ENCODE measurements at regions not wholly inside any gene's neighbourhood (a gene's known extent, or its start where the extent isn't known, plus 50 kb on each side); places are given as distances from the start of the nearest gene placed in this dataset.

DNA sequence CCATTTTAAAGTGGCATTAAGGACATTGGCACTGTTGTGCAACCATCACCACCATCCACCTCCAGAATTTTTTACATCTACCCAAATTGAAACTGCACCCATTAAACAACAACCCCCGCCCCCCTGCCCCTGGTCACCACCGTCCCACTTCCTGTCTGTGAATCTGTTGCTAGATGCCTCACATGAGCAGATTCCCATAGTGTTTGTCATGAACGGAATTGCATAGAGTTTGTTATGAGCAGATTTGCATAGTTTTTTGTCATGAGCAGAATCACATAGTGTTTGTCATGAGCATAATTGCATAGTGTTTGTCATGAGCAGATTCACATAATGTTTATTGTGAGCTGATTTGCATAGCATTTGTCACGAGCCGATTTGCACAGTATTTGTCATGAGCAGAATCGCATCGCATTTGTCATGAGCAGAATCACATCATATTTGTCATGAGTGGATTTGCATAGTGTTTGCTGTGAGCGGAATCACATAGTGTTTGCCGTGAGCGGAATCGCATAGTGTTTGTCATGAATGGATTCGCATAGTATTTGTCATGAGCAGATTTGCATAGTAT lies 54.0 kb upstream of the GTF3A start:
- FAIRE-seq: no peak

DNA sequence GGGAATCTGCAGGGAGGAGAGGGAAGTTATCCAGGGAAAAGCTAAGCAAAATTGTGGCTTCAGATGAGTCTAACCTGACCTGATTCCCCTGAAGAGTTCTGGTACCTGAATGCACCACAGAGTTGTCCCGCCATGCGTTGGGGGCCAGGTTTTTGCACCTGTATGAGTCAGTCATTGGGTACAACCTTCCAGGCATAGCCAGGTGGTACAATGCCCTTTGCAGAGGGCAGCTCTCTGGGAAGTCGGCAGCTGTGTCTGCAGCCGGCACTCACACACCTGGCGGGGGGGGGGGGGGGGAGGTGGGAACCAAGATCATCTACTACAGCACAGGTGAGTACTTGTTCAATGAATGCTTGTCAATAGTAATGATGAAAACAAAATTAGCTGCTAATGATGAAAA lies 52.5 kb upstream of the GTF3A start:
- no peak for FAIRE-seq

DNA sequence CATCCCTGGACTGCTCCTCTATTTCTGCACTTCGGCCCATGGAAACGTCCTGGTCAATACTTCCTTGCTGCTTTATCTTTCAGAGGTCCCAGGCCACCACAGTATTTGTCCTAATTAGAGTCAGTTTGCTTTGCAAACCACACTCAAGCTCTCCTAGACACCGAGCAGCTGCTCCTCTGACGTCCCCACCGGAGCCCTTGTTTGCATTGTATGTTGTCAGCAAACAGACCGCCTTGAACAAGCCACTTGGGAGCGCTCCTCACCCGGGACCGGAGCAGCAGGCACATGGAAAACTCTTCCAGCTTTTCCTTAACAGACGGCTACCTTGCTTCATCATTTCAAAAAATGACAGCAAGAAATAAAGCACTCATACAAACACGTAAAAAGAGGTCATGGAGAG lies 51.5 kb upstream of the GTF3A start:
- no peak for FAIRE-seq

DNA sequence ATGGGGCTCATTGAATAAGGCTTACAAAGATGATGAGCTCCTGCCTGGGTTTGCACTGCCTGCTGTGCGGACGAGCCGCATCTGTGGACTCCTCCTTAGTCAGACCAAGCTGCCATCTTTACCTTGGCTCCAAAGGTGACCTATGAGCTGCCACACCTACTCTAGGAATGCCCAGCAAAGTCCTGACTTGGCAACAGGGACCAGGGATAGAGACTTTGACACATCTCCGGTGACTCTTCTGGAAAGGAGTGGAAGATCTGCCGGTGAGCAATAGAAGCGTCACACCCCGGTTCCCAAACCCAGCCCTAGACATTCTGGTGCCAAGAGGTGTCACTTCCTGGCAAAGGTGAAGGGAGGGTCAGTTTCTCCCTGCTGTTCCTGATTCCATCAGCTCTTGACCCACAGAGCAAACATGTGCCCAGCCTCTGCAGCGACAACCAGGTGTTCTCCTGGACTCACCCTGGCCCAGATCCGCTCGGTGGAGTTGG lies 50.2 kb upstream of the GTF3A start:
- FAIRE-seq: no peak
